Testis (tissue), 2 donors: ENCODE measurements at regions not wholly inside any gene's neighbourhood (a gene's known extent, or its start where the extent isn't known, plus 50 kb on each side); places are given as distances from the start of the nearest gene placed in this dataset.

Experiments used
- POLR2A ChIP-seq: fragments of 450-650 bp; IDR thresholded peaks from one replicate; pipeline ENCODE4 v1.6.1; 2017; ENCODE audit warnings: antibody characterized with exemption, mild to moderate bottlenecking, moderate library complexity
- TF ChIP-seq, protein P1 (sequence below), 3 experiments: fragments of 450-650 bp in 2 of 3; fragments of 200-600 bp in 1 of 3; sonication (generic) in 1 of 3; IDR thresholded peaks; one replicate each; pipeline ENCODE4 v1.5.1; 2016 to 2019; ENCODE audit warnings: antibody characterized with exemption in 3 of 3, mild to moderate bottlenecking in 2 of 3, moderate library complexity in 1 of 3

DNA sequence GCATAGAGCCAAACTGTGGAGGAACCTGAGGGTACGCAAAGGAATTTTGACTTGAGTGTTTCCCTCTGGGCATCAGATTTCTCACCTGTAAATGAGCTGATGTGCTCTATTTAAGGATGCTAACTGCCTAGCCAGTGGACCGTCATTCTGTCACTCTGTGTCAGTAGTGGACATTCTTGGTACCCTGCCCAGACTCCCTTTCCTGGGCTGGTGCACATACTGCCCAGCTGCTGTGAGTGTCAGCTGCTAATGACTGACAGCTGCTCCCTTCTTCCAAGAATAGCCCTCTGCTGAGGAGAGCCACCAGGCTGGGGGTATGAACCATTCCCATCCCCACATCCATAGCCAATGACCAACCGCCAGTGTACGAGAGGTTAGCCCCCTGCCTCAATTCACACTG lies 193.1 kb upstream of the DAB1 start:
- TF ChIP-seq, protein P1, sequence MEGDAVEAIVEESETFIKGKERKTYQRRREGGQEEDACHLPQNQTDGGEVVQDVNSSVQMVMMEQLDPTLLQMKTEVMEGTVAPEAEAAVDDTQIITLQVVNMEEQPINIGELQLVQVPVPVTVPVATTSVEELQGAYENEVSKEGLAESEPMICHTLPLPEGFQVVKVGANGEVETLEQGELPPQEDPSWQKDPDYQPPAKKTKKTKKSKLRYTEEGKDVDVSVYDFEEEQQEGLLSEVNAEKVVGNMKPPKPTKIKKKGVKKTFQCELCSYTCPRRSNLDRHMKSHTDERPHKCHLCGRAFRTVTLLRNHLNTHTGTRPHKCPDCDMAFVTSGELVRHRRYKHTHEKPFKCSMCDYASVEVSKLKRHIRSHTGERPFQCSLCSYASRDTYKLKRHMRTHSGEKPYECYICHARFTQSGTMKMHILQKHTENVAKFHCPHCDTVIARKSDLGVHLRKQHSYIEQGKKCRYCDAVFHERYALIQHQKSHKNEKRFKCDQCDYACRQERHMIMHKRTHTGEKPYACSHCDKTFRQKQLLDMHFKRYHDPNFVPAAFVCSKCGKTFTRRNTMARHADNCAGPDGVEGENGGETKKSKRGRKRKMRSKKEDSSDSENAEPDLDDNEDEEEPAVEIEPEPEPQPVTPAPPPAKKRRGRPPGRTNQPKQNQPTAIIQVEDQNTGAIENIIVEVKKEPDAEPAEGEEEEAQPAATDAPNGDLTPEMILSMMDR (IDR thresholded peaks at IDR 0.05): no peak
- no peak for TF ChIP-seq POLR2A
